ENCODE measurements at regions not wholly inside any gene's neighbourhood (a gene's known extent, or its start where the extent isn't known, plus 50 kb on each side); places are given as distances from the start of the nearest gene placed in this dataset.

DNA sequence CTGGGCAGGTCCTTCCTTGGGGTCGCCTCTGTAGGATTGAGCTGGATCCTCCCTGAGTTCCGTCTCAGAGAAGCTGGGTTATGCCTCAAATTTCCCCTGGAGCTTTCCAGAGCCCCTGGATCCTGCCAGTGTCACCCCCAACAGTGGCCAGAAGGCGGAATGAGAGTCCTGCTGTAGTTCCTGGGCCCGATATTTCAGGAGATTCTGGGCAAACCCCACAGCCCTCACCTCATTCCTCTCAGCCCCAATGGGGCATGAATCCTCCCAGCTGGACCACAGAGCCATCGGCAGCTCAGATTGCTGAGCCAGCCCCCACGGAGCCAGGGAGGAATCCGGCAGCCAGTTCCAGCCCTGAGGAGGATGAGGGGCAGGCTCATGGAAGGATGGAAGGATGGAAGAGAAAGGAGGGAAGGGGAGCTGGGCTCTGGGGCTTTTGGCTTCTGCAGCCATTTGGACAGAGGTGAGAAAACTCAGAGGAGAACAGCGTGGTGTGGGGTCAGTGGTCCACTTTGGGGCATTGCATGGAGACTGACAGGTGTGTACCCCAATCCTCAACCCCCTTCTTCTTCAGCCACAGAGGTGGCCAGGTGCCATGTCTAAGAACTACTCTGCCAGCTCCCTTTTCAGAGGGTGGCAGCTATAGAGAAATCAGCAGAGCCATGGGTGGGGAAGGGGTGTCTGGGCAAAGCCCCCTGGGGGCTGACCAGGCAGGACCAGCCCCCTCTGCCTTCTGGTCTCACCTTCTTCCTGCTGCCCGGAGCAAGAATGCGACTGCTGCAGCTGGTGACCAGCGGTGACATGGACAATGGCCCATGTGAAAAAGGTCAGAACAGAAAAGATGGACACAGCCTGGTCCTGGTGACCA is 867.6 kb downstream of the TBC1D22A start:
- TF ChIP-seq, protein P1, sequence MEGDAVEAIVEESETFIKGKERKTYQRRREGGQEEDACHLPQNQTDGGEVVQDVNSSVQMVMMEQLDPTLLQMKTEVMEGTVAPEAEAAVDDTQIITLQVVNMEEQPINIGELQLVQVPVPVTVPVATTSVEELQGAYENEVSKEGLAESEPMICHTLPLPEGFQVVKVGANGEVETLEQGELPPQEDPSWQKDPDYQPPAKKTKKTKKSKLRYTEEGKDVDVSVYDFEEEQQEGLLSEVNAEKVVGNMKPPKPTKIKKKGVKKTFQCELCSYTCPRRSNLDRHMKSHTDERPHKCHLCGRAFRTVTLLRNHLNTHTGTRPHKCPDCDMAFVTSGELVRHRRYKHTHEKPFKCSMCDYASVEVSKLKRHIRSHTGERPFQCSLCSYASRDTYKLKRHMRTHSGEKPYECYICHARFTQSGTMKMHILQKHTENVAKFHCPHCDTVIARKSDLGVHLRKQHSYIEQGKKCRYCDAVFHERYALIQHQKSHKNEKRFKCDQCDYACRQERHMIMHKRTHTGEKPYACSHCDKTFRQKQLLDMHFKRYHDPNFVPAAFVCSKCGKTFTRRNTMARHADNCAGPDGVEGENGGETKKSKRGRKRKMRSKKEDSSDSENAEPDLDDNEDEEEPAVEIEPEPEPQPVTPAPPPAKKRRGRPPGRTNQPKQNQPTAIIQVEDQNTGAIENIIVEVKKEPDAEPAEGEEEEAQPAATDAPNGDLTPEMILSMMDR (IDR thresholded peaks at IDR 0.05), result no peak
- TF ChIP-seq POLR2A (IDR thresholded peaks at IDR 0.05), result no peak

Data from tibial nerve (tissue), 3 donors.